Body of pancreas (tissue), 4 donors: ENCODE measurements at regions not wholly inside any gene's neighbourhood (a gene's known extent, or its start where the extent isn't known, plus 50 kb on each side); places are given as distances from the start of the nearest gene placed in this dataset.

Source experiments
- CTCF ChIP-seq, 7 experiments: fragments of 450-650 bp in 4 of 7; fragments of 200-600 bp in 3 of 7; sonication (generic) in 3 of 7; IDR thresholded peaks; one replicate each; pipeline ENCODE4 v1.5.1; 2016 to 2019; ENCODE audit warnings: antibody characterized with exemption in 7 of 7
- POLR2A ChIP-seq, 3 donors: fragments of 450-650 bp; IDR thresholded peaks; one replicate each; pipeline ENCODE4 v1.6.1; 2016; ENCODE audit warnings: antibody characterized with exemption in 3 of 3, mild to moderate bottlenecking in 2 of 3

GRCh38 chr3:10557250-10557649 is 51.9 kb upstream of the ATP2B2 start:
- TF ChIP-seq POLR2A (IDR thresholded peaks at IDR 0.05) = no peak
- TF ChIP-seq CTCF (IDR thresholded peaks at IDR 0.05) = no peak
